COR-L47 (cell line): ENCODE measurements at regions not wholly inside any gene's neighbourhood (a gene's known extent, or its start where the extent isn't known, plus 50 kb on each side); places are given as distances from the start of the nearest gene placed in this dataset.

Experiments used
- DNase-seq: peaks from one replicate; lab custom pipeline; 2025; lab: John Stamatoyannopoulos, UW

DNA sequence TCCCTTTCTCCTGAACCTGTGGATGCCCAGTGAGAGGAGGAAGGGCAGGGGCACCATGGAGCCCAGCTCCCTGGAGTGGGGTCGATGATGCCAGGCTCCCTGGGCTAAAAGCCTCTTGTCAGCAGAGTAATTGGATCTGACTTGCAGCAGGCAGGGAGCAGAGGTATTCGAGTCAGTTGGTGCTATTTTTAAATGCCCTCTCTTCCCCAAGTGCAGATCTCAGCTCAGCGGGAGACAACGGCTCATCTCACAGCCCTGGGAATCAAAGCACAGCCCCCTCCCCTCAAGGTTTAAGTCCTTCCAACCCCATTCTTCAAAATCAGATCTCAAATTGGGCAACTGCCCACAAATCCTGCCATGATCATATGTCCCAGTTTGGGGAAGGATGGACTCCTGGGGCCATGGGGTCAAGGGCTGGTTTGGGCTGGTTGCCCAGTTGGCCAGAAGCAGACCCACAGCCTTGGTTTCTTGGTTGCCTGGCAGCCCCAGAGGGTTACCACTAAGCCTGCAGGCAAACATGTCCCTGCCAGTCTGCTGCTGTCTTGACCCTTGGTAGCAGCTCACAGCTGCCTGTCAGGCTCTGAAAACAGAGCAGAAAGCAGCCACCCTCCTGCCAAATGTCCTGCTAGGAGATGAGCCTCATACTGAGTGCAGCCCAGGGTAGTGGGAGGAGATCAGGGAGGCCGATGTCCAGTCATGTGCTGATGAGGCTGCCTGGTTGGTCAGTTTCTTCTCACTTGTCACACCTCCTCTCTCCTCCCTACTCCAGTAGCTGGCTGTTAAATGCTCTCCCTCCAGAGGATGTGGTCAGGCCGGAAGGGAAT is 244.9 kb downstream of the LOXHD1 start:
- peak; percentile 64 for DNase-seq

DNA sequence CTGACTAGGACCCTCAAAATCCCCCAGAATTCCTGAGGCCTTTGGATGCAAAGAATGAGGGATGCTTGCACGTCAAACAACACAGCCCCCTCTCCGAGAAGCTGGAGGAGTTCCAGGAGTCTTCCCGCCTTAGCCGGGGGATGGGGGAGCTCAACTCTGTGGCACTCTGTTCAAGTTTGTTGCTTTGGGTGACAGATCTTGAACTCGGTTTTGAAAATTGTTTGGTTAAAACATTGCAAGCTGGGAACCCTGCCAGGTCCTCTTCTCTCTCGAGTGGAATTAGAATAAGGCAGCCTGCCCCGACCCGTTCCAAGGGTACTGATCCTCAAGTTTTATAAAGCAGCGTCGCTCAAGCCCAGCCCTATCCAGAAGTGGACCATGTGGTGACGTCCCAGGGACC is 244.1 kb downstream of the LOXHD1 start:
- DNase-seq: peak; percentile 45

DNA sequence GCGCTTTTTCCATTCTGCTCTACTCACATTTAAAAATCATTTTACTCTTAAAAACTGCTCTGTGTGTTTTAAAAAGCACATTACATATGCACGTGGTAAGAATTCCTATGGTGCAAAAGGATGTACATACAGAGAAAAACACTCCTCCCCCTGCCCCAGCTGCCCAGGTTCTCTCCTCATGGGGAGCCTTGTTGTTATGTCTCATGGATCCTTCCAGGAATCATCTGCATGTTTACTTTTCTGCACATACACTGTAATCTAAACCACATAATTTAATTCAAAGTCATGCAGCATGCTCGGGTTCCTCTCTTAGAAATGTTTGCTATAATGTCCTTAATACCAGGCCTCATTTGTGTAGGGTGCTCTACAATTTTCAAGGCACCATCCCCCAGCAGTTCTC is 243.3 kb downstream of the LOXHD1 start:
- peak; percentile 37 for DNase-seq

DNA sequence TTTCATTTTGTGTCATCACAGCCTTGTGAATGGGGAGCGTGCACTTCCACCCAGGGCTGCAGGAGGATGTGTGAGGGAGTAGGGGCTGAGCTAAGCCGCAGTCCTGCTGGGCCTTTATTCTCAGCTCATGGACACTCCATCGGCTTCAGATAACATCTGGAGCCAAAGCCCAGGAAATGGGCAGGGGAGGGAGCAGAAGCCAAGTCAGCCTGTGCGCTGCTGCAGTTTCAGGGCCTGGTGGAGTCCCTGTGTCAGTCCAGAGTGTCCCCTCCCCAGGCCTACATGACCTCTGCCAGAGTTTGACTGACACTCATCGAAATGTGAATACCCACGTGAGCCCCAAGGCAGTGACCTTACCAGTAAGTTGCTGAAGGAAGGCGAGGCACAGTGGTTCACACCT is 242.2 kb downstream of the LOXHD1 start:
- DNase-seq: no peak

DNA sequence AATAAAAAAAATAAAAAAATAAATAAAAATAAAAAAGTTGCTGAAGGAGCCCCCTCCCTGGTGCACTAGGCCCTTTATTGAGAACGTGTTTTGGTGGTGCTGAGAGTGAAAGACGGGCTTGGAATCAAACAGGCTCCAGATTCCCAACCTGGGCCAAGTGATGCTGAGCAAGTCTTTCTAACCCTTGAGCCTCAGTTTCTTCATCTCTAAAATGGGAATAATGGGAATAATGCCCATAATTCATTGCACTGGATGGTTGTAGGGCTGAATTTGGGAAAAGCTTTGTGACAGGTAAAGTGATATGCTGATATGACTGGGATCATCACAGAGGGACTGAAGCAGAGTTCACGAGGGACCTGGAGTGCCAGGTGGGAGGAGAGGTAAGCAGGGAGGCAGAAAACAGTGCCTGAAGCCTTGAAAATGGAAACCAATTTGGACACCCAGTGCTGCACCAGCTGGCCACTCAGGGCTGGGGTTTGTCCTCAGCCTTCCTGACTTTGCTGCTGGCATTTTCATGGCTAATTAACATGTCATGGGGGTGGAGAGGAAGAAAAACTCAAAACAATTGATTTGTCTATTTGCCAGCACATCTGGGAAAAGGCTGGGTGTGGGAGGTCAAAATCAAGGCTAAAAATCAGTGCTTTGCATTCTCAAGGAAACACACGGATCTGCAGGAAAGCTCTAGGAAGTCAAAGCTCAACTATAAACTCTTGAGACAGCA is 241.3 kb downstream of the LOXHD1 start:
- no peak for DNase-seq

DNA sequence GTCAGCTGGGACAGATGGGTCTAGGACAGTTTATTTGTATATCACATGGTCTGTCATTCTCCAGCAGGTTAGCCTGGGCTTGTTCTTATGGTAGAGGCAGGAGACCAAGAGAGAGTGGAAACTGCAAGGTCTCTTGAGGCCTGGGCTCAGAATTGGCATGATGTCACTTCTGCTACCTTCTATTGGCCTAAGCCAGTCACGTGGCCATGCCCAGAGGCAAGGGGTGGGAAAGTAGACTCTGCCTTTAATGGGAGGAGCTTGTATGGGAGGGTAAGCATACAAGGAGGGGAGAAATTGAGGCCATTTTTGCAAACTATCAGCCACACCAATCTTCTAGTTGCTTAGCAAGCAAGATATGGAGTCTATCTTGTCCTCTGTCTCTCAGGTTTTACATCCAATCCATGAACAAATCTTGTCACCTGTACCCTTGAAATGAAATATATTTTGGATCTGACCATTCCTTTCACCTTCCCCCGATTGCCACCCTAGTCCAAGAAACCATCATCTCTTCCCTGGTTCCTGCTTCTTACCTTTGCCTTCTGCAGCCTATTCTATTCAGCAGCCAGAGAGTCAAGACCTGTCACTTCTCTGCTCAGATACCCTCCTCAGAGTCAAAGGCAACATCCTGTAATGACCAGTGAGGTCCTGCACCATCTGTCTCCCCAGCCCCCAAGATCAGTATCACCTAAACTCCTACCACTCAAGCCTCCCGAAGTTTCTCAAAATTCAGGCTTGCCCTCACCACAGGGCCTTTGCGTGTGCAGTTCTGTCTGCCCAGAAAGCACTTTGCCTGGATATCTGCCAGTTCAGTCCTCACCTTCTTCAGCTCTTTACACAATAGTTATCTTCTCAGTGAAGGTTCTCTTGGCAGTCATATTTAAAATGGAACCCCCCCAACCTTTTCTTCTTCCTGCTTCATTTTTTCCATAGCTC is 240.0 kb downstream of the LOXHD1 start:
- no peak for DNase-seq

DNA sequence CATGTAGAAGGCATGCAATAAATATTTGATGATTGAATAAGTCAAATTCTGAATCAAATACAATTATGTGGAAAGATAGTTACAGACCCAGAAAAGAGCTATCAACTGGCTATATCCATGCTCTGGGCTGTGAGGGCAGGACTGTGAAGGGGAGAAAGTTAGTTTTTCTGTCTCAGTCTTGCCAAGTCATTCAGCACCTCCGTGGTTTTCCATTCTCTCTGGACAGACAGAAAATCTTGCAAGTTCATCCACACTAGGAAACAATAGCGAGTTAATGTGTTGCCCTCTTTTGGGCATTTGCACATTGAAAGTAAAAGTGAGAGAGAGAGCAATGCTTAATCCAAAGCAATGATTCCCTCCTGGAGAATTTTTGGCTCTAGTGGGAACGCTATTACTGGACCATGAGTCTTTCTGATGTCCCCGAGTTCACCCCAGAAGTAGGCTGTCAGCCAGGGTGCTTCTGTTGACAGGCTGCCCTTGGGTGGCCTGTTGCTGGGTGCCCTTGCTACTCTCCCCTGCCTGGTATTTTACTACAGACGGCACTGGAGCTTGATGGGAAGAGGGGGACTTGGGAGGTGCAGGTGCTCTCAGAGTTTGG is 238.3 kb downstream of the LOXHD1 start:
- DNase-seq: no peak

DNA sequence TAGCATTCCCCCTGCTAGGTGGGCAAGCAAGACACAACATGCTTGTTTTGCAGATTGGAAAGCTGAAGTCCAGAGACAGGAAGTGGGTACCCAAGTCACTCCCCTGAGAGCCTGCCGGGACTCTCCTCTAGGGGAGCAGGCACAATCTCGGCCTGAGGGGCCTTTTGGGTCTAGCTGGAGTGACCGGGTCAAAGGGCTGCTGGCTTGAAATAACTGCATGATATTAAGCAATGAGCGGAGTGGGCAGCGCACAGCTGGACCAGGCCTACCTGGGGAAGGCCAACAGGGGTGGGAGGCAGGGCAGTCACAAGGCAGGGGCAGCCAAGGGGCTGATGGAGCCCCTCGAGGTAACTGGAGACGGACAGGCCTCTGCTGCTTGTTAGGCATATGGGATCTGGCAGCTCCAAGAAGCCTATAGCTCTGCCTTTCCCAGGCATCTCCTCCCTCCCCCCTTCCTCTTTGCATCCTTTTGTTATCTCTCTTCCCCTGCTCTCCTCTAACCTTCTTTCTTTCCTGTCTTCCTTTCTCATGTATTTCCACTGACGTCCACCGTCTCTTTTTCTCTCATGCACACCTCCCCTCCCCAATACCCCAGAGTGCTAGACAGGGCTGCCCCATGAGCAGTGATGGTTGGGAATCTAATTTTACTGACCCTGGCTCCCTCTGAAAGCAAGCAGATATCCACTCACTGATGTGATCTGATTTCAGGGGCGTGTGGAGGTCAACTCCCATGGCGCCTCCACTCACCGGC is 237.5 kb downstream of the LOXHD1 start:
- no peak for DNase-seq

DNA sequence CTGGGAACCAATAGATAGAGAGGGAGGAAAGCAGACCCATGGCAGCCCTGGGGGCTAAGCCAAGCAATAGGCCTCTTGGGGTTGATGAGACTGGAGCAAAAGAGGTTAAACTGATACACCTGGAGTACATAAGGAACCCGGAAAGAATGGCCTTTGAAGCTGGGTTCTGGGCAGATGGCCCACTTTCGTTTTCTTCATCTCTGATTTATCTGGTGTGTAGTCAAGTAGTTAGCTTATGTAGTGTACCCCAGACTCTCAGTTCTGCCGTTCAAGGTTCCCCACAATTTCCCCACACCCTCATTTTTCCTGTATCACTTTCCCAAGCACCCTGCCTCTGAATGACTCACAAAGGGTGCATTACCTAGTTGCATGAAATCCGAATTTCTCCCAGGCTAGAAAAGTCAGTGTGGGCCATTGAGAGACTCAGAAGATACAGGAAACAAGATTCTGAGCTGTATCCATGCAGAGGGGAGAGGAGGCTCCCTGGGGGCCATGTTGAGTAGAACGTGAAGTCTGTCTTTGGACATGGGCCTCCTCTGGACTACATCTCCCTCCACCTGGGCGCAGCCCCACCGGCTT is 235.0 kb downstream of the LOXHD1 start:
- no peak for DNase-seq

DNA sequence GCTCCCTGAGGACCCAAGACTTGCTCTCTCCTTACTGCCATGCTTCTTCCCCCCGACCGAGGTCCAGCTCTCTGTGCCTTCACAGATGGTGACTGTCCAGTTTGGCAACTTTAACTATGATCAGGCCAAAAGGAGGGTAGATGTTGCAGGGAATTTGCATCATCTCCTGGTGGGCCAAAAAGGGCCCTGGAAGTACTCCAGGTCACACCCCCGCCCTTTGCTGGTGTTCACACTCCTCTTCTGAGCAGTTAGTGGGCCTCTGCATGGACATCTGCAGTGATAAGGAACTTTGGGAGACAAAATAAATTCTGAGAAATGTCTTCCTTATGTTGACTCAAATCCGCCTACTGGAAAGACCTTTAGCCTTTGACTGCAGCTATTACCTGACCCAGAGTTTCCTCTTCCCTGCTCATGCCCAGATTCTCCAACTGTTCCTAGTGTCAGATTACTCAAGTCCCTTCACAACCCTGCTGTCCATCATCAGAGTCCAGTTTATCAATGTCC is 234.4 kb downstream of the LOXHD1 start:
- DNase-seq: no peak

DNA sequence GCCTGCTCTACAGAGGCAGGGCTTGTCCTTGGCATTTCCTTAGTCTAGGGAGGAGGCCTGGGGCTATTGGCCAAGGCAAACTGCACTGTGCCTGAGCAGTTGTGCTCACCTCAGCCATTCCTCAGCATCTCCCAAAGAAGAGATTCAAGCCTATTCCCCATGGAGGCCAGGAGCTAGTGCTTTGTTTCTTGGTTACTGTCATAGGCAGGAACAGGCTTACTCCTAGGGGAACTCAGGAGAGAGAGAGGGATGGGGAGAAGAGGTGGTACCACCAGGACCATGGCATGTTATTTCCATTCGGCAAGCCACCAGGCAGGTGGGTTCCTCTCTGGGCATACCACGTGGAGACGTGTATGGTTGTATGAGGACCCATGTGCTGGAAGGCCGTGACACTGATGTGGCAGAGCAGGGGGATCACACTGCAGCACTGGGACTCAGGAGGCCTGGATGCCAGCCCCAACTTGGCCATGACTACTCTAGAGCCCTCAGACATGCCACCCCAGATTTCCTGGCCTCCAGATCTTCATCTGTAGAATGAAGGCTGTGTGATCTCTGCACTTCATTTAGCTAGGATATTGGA is 233.7 kb downstream of the LOXHD1 start:
- no peak for DNase-seq

DNA sequence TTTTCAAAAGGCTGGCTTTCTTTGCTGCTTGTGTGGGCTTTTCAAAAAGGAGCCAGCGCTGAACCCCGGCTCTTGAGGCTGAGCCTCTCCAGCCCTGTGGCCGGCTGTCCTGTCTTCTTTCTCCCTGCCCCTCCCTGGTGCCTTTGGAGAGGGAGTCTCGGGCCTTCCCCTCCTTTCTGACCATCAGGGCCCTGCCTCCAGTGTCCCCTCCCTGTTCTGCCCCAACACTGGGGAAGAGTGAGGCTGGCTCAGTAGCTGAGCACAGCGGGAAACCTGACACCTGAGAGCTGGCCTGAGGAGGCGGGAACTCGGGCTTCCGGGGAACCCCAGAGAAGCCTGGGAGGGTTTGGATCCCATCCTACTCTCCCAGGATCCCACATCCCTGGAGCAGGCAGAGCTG is 232.1 kb downstream of the LOXHD1 start:
- DNase-seq: no peak

DNA sequence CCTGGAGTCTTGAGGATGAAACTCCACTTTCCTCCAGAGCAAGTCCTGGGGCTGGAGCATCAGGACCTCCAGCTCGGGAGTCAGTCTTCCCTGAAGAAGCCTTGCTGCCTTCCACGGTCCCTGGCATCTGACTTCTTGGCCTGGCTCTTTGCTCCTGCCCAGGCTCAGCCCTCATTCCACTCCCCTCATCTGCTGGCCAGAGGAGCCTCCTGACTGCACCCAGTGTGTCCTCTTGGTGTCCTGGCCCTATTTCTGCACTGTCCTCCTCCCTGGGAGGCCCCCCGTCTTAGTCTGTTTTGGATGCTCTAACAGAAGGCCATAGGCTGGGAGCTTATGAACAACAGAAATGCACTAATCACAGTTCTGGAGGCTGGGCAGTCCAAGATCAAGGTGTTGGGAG is 231.5 kb downstream of the LOXHD1 start:
- DNase-seq: no peak

DNA sequence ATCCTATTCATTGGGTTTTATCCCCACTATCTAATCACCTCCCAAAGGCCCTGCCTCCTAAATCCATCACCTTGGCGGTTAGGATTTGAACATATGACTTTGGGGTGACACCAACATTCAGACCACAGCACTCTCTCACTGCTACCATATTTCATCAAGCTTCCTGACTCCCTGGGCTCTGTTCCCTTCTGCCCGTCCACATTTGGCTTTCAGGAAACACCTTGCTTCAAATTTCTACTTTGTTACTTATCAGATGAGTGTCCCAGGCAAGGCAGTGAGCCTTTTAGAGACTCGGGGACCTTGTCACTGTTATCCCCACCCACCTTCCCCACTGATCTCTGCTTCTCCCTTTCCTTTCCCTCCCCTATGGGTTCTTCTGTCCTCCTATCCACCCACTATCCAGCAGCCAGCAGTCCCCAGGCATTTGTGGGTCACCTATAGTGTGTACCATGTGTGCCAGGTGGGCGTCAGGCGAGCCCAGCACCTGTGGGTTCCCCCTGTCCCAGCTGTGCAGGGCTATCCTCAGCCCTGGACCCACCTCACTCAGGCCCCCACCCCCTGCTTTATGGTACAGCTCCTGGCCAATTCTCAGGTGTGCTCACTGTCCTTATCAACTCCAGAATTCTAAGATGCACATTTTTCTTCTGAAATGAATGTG is 230.9 kb downstream of the LOXHD1 start:
- DNase-seq: no peak

DNA sequence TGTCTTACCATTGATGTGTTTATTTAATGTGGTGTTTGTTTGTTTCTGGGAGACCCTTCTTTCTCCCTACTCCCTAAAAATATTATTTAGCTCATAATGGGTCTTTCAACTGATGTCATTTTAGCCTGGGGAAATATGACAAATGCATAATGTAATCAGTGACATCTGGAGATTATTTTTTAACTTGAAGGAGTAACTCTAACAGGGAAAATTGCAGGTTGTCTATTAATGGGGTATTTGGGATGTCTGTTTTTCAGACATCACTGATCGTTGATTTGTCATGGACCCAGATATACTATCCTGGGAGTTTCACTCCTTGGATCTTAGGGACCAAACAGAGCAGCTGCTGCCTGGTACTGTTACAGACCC is 230.4 kb downstream of the LOXHD1 start:
- no peak for DNase-seq
